HG03469 (cell line): ENCODE measurements at regions not wholly inside any gene's neighbourhood (a gene's known extent, or its start where the extent isn't known, plus 50 kb on each side); places are given as distances from the start of the nearest gene placed in this dataset.
"Not testable (repeated sequence)": the region's sequence is repeated elsewhere in the genome, so short reads cannot be mapped to it uniquely, and the experiment has no call there.

Experiments used
- ATAC-seq: cut with Tn5 transposase; IDR thresholded peaks from one replicate; pipeline ENCODE4 v1.9.1; 2021; ENCODE audit warnings: mild to moderate bottlenecking, moderate library complexity, moderate number of reproducible peaks; ENCODE audit not compliant: unreplicated experiment

- ATAC-seq, result no peak
Observed at GRCh38 chr5:6082685-6083084, 295.7 kb downstream of the MED10 start.

GRCh38 chr5:6081727-6082210 is 296.6 kb downstream of the MED10 start:
- no peak for ATAC-seq

- ATAC-seq, result no peak
Observed at GRCh38 chr5:6080930-6081726, 297.2 kb downstream of the MED10 start.

- no peak for ATAC-seq
Observed at GRCh38 chr5:6080436-6080835, 297.9 kb downstream of the MED10 start.

GRCh38 chr5:6078881-6079280 is 299.5 kb downstream of the MED10 start:
- no peak for ATAC-seq

- no peak for ATAC-seq
Observed at GRCh38 chr5:6076341-6077239, 301.8 kb downstream of the MED10 start.

- not testable (repeated sequence) for ATAC-seq
Observed at GRCh38 chr5:6072488-6072887, 305.9 kb downstream of the MED10 start.

- no peak for ATAC-seq
Observed at GRCh38 chr5:6069496-6070185, 308.7 kb downstream of the MED10 start.

GRCh38 chr5:6066016-6066415 is 312.3 kb downstream of the MED10 start:
- ATAC-seq, result no peak

- ATAC-seq, result no peak
Observed at GRCh38 chr5:6059137-6059800, 319.1 kb downstream of the MED10 start.

- no peak for ATAC-seq
Observed at GRCh38 chr5:6058055-6058715, 320.2 kb downstream of the MED10 start.

GRCh38 chr5:6056280-6056679 is 322.1 kb downstream of the MED10 start:
- no peak for ATAC-seq

- ATAC-seq, result no peak
Observed at GRCh38 chr5:6049662-6050061, 328.7 kb downstream of the MED10 start.

GRCh38 chr5:6048746-6049145 is 329.6 kb downstream of the MED10 start:
- no peak for ATAC-seq

GRCh38 chr5:6046296-6046967 is 331.9 kb downstream of the MED10 start:
- ATAC-seq, result no peak

GRCh38 chr5:6043491-6044310 is 334.6 kb downstream of the MED10 start:
- ATAC-seq, result no peak

GRCh38 chr5:6041977-6042550 is 336.3 kb downstream of the MED10 start:
- no peak for ATAC-seq

- ATAC-seq, result no peak
Observed at GRCh38 chr5:6039111-6039510, 339.2 kb downstream of the MED10 start.
